Urinary bladder (tissue), 3 donors: ENCODE measurements at regions not wholly inside any gene's neighbourhood (a gene's known extent, or its start where the extent isn't known, plus 50 kb on each side); places are given as distances from the start of the nearest gene placed in this dataset.

Experiments used
- DNase-seq: peaks from one replicate; pipeline ENCODE4 v3.0.0-alpha.2; 2015; ENCODE audit errors: extremely low spot score
- H3K27ac ChIP-seq: one replicate; pipeline ENCODE4 v1.5.1; 2013; ENCODE audit warnings: low read depth, mild to moderate bottlenecking, moderate library complexity
- H3K36me3 ChIP-seq: one replicate; pipeline ENCODE4 v1.6.1; 2013; ENCODE audit warnings: mild to moderate bottlenecking, moderate library complexity; ENCODE audit not compliant: insufficient read depth
- H3K4me1 ChIP-seq: one replicate; pipeline ENCODE4 v1.6.1; 2013; ENCODE audit warnings: mild to moderate bottlenecking, moderate library complexity; ENCODE audit not compliant: insufficient read depth
- H3K4me3 ChIP-seq: one replicate; pipeline ENCODE4 v1.5.1; 2013; ENCODE audit warnings: low read depth, low read length
- WGBS: extraction: QIAGEN DNeasy Blood & Tissue Kit; methylation state at CpG from one replicate; pipeline ENCODE4 v1.1.7; 2013; 5-methylcytosine and 5-hydroxymethylcytosine counted together
- donor health status: healthy with polysubstance abuse.
- donor health status: healthy.

- Histone ChIP-seq H3K4me3 (no peak overlapping the region), H3K4me1 (no peaks in the 10 kb centered on the region), H3K36me3 (peaks cover 2% of the 10 kb centered on the region), H3K27ac (no peak overlapping the region)
- no peak for DNase-seq
- 91% methylated on average over 6 of the region's 6 CpGs for WGBS
Measured at GRCh38 chr1:208778417-208778816, 534.2 kb upstream of the PLXNA2 start.

GRCh38 chr1:208781391-208782045 lies 537.3 kb upstream of the PLXNA2 start:
- WGBS, result 57% methylated on average over 3 of the region's 3 CpGs
- H3K4me3 ChIP-seq, result no peak overlapping the region
- DNase-seq, result no peak
- H3K4me1 ChIP-seq, result no peaks in the 10 kb centered on the region
- no peak overlapping the region for H3K27ac ChIP-seq
- H3K36me3 ChIP-seq, result peaks cover 2% of the 10 kb centered on the region

GRCh38 chr1:208782186-208782585 lies 538.0 kb upstream of the PLXNA2 start:
- no peak overlapping the region for H3K27ac ChIP-seq
- DNase-seq, result no peak
- WGBS, result 84% methylated on average over 4 of the region's 4 CpGs
- no peaks in the 10 kb centered on the region for H3K4me1 ChIP-seq
- no peak overlapping the region for H3K4me3 ChIP-seq
- H3K36me3 ChIP-seq, result peaks cover 2% of the 10 kb centered on the region

- whole genome bisulfite sequencing, result 63% methylated on average over 1 of the region's 1 CpG
- Histone ChIP-seq H3K27ac (no peak overlapping the region), H3K4me1 (no peaks in the 10 kb centered on the region), H3K4me3 (no peak overlapping the region), H3K36me3 (no peaks in the 10 kb centered on the region)
- no peak for DNase-seq
Measured at GRCh38 chr1:208785629-208786028, 541.4 kb upstream of the PLXNA2 start.

GRCh38 chr1:208787219-208787618 lies 543.0 kb upstream of the PLXNA2 start:
- Histone ChIP-seq H3K36me3 (no peaks in the 10 kb centered on the region), H3K4me1 (no peaks in the 10 kb centered on the region), H3K27ac (no peak overlapping the region), H3K4me3 (no peak overlapping the region)
- 79% methylated on average over 3 of the region's 3 CpGs for WGBS
- no peak for DNase-seq

GRCh38 chr1:208788013-208788540 lies 543.9 kb upstream of the PLXNA2 start:
- H3K4me3 ChIP-seq, result no peak overlapping the region
- no peak for DNase-seq
- H3K36me3 ChIP-seq, result no peaks in the 10 kb centered on the region
- H3K4me1 ChIP-seq, result no peaks in the 10 kb centered on the region
- H3K27ac ChIP-seq, result no peak overlapping the region
- WGBS, result 70% methylated on average over 1 of the region's 1 CpG

- no peak for DNase-seq
- no peak overlapping the region for H3K4me3 ChIP-seq
- no peaks in the 10 kb centered on the region for H3K36me3 ChIP-seq
- no peak overlapping the region for H3K27ac ChIP-seq
- H3K4me1 ChIP-seq, result no peaks in the 10 kb centered on the region
Measured at GRCh38 chr1:208791456-208791855, 547.3 kb upstream of the PLXNA2 start.

GRCh38 chr1:208793861-208794345 lies 549.7 kb upstream of the PLXNA2 start:
- Histone ChIP-seq H3K4me1 (no peaks in the 10 kb centered on the region), H3K36me3 (no peaks in the 10 kb centered on the region), H3K4me3 (no peak overlapping the region), H3K27ac (no peak overlapping the region)
- no peak for DNase-seq
- 75% methylated on average over 2 of the region's 2 CpGs for WGBS

- no peak overlapping the region for H3K4me3 ChIP-seq
- 75% methylated on average over 1 of the region's 1 CpG for WGBS
Measured at GRCh38 chr1:208799186-208799585, 555.0 kb upstream of the PLXNA2 start.

GRCh38 chr1:208803011-208803811 lies 559.0 kb upstream of the PLXNA2 start:
- H3K36me3 ChIP-seq, result no peaks in the 10 kb centered on the region
- H3K4me3 ChIP-seq, result no peak overlapping the region
- WGBS, result 59% methylated on average over 9 of the region's 9 CpGs
- no peaks in the 10 kb centered on the region for H3K4me1 ChIP-seq
- no peak overlapping the region for H3K27ac ChIP-seq
- no peak for DNase-seq

More at GRCh38 chr1:208799186-208799585, 555.0 kb upstream of the PLXNA2 start:
- no peak for DNase-seq
- H3K4me1 ChIP-seq, result no peaks in the 10 kb centered on the region
- no peaks in the 10 kb centered on the region for H3K36me3 ChIP-seq
- no peak overlapping the region for H3K27ac ChIP-seq

- DNase-seq, result no peak
- Histone ChIP-seq H3K4me1 (no peaks in the 10 kb centered on the region), H3K36me3 (no peaks in the 10 kb centered on the region), H3K4me3 (no peak overlapping the region), H3K27ac (no peak overlapping the region)
- 75% methylated on average over 4 of the region's 4 CpGs for WGBS
Measured at GRCh38 chr1:208807446-208808127, 563.4 kb upstream of the PLXNA2 start.

GRCh38 chr1:208808301-208808700 lies 564.1 kb upstream of the PLXNA2 start:
- no peak for DNase-seq
- Histone ChIP-seq H3K36me3 (no peaks in the 10 kb centered on the region), H3K27ac (no peak overlapping the region), H3K4me1 (no peaks in the 10 kb centered on the region), H3K4me3 (no peak overlapping the region)
- 81% methylated on average over 1 of the region's 1 CpG for WGBS

GRCh38 chr1:208809876-208810275 lies 565.7 kb upstream of the PLXNA2 start:
- no peak overlapping the region for H3K27ac ChIP-seq
- H3K4me3 ChIP-seq, result no peak overlapping the region
- H3K36me3 ChIP-seq, result no peaks in the 10 kb centered on the region
- 65% methylated on average over 3 of the region's 3 CpGs for WGBS
- no peak for DNase-seq
- no peaks in the 10 kb centered on the region for H3K4me1 ChIP-seq
